ENCODE measurements at regions not wholly inside any gene's neighbourhood (a gene's known extent, or its start where the extent isn't known, plus 50 kb on each side); places are given as distances from the start of the nearest gene placed in this dataset.

GRCh38 chr1:55854911-55855310, 639.7 kb upstream of the USP24 start:
- no peak for TF ChIP-seq CTCF (IDR thresholded peaks at IDR 0.05; ENCODE audit: extremely low read depth, missing control alignments)
- no peak for DNase-seq (ENCODE audit: low spot score)

DNA sequence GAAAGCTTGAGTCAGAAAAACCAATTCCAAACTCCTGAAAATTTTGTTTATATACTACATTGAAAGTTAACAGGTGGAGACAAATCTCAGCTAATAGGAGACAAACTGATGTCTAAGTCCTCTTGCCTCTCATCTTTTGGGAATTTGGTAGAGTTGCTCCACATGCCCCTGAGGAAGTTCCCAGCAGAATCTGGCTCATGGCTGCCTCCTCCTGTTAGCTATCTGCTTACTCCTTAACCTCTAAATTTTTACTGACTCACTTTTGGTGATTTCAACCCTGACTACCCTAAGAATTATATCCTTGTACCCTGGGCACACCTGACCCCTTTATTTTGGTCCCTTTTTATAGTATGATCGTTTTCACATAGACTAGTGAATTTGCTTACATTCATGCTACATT, 633.7 kb upstream of the USP24 start:
- TF ChIP-seq CTCF (IDR thresholded peaks at IDR 0.05; ENCODE audit: extremely low read depth, missing control alignments), result no peak
- DNase-seq (ENCODE audit: low spot score), result no peak

- DNase-seq (ENCODE audit: low spot score), result no peak
- TF ChIP-seq CTCF (IDR thresholded peaks at IDR 0.05; ENCODE audit: extremely low read depth, missing control alignments), result no peak
Observed at GRCh38 chr1:55846051-55846450, 630.9 kb upstream of the USP24 start.

GRCh38 chr1:55844322-55844721, 629.2 kb upstream of the USP24 start:
- no peak for DNase-seq (ENCODE audit: low spot score)
- TF ChIP-seq CTCF (IDR thresholded peaks at IDR 0.05; ENCODE audit: extremely low read depth, missing control alignments), result no peak

DNA sequence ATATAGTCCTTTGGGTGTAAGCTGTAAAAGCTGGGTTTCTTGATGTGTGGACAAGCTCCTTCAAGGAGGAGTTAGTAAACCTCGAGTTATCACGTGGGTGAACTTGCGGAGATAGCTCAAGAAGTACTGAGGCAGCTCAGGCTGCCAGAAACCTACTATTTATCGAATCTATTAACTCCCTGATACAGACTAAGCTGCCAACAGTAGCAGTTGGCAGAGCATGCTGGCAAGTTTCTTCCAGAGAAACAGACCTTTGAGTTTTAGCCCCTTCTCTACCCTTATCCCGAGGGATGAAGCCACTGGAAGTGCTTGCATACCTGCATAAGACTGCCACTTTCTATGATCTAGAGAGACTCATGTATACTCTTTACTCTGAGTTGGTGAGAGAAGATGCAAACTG, 624.5 kb upstream of the USP24 start:
- DNase-seq (ENCODE audit: low spot score), result no peak
- TF ChIP-seq CTCF (IDR thresholded peaks at IDR 0.05; ENCODE audit: extremely low read depth, missing control alignments), result no peak

DNA sequence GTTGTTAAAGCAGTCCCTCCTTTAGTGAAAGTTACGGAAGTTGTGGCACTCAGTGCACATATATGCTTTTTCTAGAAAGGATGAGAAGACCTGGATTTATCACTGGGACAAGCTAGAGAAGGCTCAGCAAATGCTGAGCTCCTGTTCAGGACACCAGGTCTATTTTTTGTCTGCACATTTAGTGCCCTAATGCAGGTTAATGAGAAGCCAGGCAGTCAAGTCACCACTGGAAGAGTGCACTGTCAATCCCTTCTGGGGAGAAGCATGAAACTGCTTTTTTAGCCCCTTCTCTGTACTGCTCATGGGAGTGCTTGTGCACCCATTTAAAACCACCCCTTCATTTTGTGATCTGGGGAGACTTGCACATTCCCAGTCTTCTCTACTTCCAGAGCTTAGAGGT, 624.1 kb upstream of the USP24 start:
- no peak for TF ChIP-seq CTCF (IDR thresholded peaks at IDR 0.05; ENCODE audit: extremely low read depth, missing control alignments)
- no peak for DNase-seq (ENCODE audit: low spot score)

- DNase-seq (ENCODE audit: low spot score), result no peak
- TF ChIP-seq CTCF (IDR thresholded peaks at IDR 0.05; ENCODE audit: extremely low read depth, missing control alignments), result no peak
Observed at GRCh38 chr1:55836086-55836485, 620.9 kb upstream of the USP24 start.

Measured in GM20000 (cell line).